CD1c-positive myeloid dendritic cell (primary cell): ENCODE measurements at regions not wholly inside any gene's neighbourhood (a gene's known extent, or its start where the extent isn't known, plus 50 kb on each side); places are given as distances from the start of the nearest gene placed in this dataset.
A peak's percentile ranks its signal among the peaks of the same experiment; 100 is the strongest.

Source experiments
- DNase-seq: peaks from one replicate; pipeline ENCODE4 v3.0.0-alpha.2; 2016; ENCODE audit errors: extremely low spot score

DNA sequence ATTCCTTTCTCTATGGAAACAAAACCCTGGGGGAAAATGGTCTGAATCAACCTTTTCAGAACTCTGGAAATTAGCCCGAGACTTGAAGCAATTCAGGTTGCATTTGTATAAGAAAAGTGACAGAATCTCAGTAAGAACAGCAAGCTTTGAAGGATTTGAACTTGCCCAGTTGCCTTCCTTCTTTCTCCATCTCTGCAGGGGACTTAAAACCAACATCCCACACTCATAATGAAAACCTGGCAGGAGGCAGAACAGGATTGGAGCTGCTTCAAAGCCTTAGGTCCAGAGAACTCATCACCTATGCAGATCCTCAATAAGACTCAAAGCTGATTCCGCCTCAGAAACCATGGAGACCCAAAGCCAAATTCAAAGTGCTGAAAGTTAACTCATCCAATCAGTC is 790.5 kb upstream of the ID2 start:
- no peak for DNase-seq

DNA sequence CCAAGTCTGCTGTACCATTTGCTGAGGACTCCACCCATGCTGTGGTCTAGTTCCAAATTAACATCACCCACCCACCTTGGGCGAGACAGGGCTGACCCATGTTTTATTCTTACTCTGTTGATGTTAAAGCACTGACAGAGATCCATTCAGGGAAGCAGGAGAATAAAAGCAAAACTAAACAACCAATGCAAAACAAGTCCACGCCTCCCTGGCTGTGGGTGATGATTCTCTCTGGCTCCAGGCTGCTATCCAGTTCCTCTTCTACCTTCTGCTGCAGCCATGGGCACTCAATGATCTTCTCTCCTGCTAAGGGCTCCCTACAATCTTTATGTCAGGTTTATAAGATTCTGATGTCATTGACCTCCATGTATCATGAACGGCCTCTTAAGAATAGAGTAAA is 786.6 kb upstream of the ID2 start:
- DNase-seq: peak; percentile 29

- peak; percentile 39 for DNase-seq
Observed at GRCh38 chr2:7896940-7897487, 784.8 kb upstream of the ID2 start.

DNA sequence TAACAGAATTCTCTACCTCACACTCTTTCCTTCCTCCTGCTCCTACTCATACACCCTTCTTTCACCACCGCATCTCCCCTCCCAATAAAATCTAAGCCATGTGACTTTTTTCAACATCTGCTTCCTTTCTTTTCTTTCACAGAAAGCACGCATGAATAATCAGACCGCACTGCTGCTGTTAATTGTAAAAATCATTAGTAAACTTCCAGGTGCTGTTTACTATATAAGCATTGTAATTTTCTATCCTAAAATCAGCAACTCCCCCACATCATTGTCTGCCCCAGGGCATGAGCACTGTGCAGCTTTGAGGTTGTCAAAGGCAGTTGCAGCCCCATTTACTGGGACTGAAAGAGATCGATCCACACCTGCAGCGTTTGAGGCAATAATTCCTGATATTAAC is 782.6 kb upstream of the ID2 start:
- no peak for DNase-seq

DNA sequence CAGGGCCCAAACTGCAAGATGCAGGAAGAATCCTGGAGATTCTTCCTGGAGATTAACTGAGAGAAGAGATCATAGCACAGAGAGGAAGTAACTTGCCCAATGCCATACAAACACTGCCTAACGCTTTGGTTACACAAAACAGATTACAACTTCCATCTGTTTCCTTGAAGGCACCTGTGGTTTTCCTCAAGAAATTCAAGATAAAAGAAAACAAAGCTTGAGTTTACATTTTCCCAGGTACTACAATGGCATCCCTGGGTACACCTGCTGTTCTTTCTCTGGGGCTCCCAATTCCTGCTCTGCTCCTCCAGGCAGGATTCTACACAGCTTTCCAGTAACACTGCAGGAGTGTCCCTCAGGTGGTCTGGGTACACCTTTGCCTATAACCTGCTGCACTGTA is 781.9 kb upstream of the ID2 start:
- no peak for DNase-seq

- peak; percentile 12 for DNase-seq
Observed at GRCh38 chr2:7900593-7900992, 781.3 kb upstream of the ID2 start.

DNA sequence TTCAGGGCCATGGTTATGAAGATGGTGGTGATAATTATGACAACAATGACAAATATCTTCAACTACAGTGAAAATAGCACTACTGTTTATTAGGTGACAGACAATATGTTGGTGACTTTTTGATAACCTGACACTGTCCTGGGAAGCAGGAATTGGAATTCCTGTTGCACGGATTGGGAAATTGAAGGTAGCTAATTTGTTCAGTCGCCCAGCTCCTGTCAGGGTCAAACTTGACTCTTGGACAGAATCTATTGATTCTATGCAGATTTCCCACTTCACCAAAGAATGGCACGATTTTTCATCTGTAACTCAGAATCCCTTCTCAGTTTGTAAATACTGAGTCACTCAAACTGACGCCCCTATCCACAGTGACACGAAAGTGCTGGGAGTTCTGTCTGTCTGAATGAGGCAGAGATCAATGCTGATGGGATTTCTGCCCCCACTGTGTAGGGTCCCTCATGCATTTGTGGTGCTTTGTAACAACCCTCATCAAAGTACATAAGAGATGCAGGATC is 779.5 kb upstream of the ID2 start:
- no peak for DNase-seq

- no peak for DNase-seq
Observed at GRCh38 chr2:7904319-7904718, 777.5 kb upstream of the ID2 start.

DNA sequence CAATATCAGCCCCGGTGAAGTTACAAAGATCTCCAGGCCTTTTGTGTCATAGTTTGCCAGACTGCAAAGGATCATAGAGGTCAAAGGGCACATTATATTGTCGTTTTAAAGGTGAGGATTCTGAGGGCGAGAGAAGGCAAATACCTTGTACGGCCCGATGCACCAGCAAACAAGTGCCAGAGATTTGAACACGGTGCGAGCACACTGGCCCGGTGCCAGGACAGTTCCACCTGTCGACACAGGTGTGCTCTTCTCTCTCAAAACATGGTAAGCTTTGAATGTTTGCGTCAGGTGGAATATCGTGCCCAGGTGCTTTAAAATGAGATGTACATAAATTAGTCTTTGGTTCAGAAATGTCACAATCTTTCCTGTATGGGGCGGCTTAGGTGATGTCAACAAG is 776.1 kb upstream of the ID2 start:
- no peak for DNase-seq

- no peak for DNase-seq
Observed at GRCh38 chr2:7906431-7906830, 775.4 kb upstream of the ID2 start.

DNA sequence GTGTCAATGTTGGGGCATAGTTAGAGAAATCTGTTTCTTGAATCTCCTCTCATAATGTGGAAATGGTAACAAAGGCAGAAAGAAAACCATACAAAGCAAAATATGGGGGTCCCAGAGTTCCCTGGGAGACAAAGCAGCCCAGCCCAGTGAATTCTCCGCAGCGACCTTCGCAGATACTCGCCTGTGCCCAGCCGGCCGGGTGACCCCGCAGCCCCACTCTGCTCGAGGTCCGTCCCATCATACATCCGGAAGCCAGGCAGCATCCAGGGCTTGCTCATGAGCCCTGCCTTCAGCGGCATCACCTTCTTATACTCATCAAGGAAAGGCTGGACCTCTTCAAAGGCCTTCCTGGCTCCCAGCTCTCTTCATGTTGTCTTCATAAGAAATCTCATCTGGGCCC is 774.8 kb upstream of the ID2 start:
- no peak for DNase-seq

- no peak for DNase-seq
Observed at GRCh38 chr2:7910752-7911151, 771.1 kb upstream of the ID2 start.

DNA sequence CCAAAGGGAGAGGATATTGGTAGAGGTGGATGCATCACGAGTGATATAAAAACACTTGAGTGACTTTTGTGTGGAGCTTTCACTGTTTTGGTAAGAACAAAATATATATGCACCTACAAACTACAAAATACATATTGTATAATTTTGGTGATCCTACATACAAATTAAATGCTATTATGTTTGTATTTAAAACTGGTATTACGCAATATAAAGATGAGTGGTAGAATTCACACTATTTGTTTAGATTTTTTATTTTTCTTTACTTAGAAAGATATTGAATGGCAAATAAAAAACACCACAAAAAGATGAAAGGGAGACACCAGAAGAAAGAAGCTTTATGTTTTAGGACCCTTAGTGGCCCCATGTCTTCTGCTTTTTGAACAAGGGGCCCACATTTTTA is 770.7 kb upstream of the ID2 start:
- DNase-seq: no peak

GRCh38 chr2:7913974-7914373 is 767.9 kb upstream of the ID2 start:
- no peak for DNase-seq

- no peak for DNase-seq
Observed at GRCh38 chr2:7915302-7916091, 766.4 kb upstream of the ID2 start.

- DNase-seq: no peak
Observed at GRCh38 chr2:7916670-7917069, 765.2 kb upstream of the ID2 start.

- no peak for DNase-seq
Observed at GRCh38 chr2:7919510-7919909, 762.3 kb upstream of the ID2 start.

DNA sequence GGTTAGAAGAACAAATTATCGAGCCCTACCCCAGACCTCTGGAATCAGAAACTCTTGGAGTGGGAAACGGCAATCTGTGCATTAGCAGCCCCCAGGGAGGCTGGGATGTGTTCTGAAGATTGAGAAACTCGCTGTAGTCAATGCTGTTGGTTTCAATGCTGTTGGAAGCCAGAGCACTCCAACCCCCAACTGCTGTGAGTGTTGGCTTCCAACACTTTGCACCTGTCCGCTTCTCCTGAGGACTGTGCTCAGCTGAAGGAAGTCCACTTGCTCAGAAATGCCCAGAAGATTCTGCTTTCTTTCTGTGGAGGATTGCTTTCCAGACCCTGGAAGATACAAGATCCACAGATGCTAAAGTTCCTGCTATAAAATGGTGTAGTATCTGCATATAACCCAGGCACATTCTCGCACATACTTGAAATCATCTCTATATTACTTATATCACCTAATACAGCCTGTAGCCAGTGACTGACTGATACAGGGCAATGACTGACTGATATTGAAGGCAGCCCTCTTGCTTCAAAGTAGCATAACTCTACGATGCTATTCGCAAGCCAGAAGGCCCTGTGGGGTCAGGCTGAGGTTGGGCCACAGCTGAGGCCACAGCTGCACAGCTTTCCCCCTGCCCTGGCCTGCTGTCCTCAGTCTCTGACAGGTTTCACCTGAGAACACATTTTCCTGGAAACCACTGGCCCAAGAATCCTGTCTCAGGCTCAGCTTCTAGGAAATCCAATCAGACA is 757.7 kb upstream of the ID2 start:
- DNase-seq: no peak

DNA sequence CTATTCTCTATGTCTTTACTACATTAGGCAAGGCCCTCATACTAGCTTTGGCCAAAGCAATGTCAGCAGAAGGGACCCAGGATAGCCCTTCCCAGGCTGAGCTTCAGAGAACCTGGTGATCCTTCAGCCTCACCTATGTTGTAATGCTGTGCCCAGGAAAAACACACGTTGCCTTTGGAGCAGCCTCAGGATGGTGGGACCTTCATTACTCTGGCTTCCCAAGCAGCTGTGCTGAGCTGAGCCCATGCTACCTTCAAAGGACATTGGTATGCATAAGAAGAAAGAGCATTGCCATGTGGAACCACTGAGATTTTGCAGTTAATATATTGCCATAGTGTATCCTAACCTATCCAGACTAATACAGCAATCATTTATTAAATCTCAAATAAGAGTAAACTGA is 756.4 kb upstream of the ID2 start:
- no peak for DNase-seq

- no peak for DNase-seq
Observed at GRCh38 chr2:7927691-7928090, 754.2 kb upstream of the ID2 start.

GRCh38 chr2:7929281-7929680 is 752.6 kb upstream of the ID2 start:
- no peak for DNase-seq

- DNase-seq: no peak
Observed at GRCh38 chr2:7930800-7931635, 750.8 kb upstream of the ID2 start.
